HG03045 (cell line): ENCODE measurements at regions not wholly inside any gene's neighbourhood (a gene's known extent, or its start where the extent isn't known, plus 50 kb on each side); places are given as distances from the start of the nearest gene placed in this dataset.
"Not testable (repeated sequence)": the region's sequence is repeated elsewhere in the genome, so short reads cannot be mapped to it uniquely, and the experiment has no call there.

Source experiments
- ATAC-seq: cut with Tn5 transposase; IDR thresholded peaks from one replicate; pipeline ENCODE4 v1.9.1; 2021; ENCODE audit warnings: mild to moderate bottlenecking, moderate library complexity; ENCODE audit not compliant: unreplicated experiment

GRCh38 chr3:110293660-110294059 is 778.0 kb upstream of the NECTIN3 start:
- no peak for ATAC-seq

DNA sequence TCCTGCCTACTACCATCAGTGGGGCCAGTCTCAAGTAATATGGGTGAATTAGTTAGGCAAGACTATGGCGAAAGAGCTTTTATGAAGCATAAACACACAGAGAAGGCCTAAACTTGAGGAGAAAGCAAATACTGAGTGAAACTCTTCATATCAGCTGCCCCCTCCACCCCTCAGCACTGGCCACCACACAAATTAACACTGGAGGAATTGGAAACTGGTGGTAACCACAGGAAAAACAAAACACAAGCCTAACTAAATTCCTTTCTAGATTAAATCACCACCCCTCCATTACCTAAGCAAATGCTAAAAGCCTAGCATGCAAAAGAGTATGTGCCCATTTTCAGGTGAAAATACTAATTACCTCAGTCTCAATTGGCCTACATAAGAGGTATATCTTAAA is 774.7 kb upstream of the NECTIN3 start:
- ATAC-seq: no peak

- no peak for ATAC-seq
Observed at GRCh38 chr3:110301781-110302180, 769.8 kb upstream of the NECTIN3 start.

- ATAC-seq: no peak
Observed at GRCh38 chr3:110307065-110307809, 764.4 kb upstream of the NECTIN3 start.

DNA sequence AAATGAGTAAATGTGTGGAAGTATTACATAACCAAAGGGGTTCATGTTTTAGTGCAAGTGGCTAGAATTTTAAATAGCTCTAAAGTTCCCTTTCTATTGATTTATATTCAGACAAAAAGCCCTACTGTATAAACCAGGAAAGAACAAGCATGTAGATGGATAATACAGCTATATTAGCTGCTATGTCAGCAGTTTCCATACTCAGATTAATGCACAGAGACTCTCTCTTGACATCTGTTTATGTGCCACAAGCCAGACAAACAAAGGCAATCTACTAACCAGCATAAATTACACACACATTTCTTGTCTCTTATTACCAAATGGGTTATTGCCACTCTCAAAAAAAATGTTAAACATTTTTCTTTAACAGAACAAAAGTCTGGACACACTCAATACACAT is 760.1 kb upstream of the NECTIN3 start:
- no peak for ATAC-seq

DNA sequence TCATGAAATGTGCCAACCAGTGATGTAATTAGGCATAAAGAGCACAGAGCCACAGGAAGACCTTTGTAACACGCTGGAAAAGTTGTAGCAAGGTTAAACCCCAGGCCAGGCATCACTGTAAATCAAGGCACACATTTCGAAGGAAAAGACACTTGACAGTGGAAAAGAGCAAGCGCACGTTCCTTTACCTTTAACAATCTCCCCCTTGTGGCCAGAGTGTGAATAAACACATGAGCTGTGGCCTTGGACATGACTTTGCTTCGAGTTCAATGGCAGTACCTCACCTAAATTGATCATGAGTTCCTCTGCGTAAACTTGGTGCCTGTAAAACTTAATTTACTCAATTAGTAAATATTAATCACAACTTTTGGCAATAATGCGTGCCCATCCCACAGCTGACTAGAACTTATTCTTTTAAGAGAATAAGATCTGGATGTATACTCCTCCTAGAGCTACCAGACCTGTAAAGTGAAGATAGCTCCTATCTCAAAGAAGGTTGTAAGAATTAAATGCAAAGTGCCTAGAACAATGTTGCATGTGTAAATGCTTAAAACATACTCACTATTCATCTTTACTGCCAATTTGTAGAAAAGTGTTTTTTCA is 757.0 kb upstream of the NECTIN3 start:
- peak; percentile 95 for ATAC-seq

DNA sequence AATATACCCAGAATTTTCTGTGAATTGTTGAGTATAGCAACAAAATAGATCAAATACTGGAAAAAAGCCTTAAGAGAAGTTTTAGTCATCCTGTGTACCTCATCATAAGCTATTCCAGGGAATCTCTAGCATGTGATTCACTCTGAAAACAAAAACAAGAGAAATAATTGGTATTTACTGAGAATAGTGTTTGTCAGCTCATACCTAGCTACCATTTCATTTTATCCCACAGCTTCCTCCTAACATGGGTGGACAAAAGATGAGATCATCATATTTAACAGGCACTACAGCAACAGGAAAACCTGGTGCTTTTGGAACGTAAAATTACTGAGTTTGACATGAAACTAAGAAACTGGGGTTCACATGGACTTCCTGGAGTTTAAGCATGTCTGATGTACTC is 753.5 kb upstream of the NECTIN3 start:
- no peak for ATAC-seq

- no peak for ATAC-seq
Observed at GRCh38 chr3:110323349-110323748, 748.3 kb upstream of the NECTIN3 start.

DNA sequence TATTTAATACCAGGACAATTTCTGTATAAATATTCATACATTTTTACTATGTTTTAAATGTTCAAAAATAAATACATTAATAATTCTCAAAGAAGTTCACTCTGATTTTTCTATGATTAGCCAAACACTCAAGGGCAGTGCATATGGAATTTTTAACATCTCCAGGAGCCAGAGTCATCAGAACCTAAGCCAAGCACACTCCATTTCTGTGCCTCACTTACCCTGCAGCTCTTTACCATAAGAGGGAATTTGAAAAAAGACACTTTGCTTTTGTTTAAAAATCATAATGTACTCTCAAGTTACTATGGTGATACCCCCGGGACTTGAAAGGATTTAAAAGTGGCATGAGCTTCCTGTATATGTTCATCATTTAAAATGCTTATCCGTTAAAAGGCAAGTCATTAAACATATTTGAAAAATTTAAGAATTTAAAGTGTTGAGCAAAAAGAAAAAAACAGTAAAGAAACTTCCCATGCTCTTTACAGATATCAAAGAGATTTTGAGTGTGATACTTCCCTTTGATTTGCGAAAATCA is 747.4 kb upstream of the NECTIN3 start:
- no peak for ATAC-seq

- ATAC-seq: no peak
Observed at GRCh38 chr3:110327870-110328269, 743.7 kb upstream of the NECTIN3 start.

DNA sequence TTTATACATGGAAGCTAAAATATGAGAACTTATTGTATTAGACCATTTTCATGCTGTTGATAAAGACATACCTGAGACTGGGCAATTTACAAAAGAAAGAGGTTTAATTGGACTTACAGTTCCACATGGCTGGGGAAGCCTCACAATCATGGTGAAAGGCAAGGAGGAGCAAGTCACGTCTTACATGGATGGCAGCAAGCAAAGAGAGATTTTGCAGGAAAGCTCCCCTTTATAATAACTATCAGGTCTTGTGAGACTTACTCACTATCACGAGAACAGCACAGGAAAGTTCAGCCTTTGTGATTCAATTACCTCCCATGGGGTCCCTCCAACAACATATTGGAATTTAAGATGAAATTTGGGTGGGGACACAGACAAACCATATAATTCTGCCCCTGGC is 740.1 kb upstream of the NECTIN3 start:
- ATAC-seq: not testable (repeated sequence)

- no peak for ATAC-seq
Observed at GRCh38 chr3:110332629-110333028, 739.0 kb upstream of the NECTIN3 start.

DNA sequence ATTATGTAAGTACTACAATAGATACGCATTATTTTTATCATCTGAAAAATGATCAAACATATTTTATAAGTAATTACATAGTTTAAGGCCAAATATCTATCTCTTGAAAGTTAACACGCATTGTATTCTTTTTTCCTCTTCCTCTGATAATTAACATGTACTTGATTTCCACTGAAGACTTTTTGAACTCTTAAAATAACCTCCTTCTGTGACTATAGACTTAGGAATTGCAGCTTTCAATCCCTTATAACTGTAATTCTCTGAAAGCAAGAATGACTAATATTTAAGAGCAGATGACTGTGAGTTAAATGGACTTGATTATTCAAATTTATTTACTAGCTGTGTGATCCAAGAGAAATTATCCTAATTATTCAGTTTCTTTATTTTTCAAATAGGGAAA is 730.6 kb upstream of the NECTIN3 start:
- no peak for ATAC-seq

- ATAC-seq: no peak
Observed at GRCh38 chr3:110343376-110343775, 728.2 kb upstream of the NECTIN3 start.

DNA sequence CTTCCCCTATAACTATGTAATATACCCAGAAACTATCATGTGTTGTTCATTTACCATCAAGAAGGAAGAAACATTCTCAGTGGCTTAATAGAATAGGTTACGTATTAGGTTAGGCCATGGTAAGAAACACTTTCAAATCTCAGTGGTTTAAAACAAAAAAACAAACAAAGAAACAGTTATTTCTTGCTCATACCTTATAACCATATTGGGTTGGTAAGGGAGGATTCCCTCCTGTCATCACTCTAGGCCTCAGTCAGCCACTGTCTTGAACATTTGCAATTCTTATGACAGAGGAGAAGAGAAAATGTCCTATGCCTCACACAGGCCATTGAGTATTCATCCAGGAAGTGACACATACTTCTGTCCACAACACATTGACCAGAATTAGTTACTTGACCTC is 727.7 kb upstream of the NECTIN3 start:
- ATAC-seq: peak; percentile 79

DNA sequence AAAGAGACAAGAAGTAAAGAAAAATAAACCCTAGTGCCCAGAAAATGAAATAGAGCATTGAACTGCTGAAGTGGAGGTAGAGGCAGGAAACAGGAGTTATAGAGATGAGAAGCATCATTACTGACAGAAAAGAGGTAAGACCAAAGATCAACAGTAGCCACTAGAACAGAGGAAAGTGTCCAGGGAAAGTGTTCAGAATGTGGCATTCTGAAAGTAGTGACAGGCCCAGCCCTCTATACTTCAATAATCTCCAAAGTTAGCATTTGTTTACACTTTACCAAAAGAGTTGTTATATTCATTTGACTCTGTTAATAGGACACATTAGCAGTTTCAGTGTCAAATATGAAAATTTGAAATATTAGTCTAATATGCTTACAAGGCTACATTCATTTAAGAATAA is 727.1 kb upstream of the NECTIN3 start:
- ATAC-seq: no peak

- no peak for ATAC-seq
Observed at GRCh38 chr3:110344897-110345767, 726.5 kb upstream of the NECTIN3 start.

DNA sequence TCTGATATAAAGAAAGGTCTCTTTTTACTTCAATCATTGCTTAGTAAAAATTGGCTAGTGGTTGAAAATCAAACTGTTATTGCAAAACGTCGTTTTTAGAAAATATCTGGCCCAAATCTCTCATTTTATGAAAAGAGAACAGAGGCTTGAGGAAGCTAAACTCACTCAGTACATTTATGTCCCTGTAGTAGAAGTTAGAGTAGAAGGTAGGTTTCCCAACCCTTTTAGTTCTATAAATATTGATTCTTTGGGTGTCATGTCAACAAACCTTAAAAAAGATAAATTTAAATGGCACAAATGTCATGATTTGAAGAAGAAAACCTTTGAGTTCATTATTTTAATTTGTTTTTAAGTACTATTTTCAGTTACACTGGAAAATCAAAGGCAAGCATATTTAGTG is 722.3 kb upstream of the NECTIN3 start:
- ATAC-seq: no peak

- no peak for ATAC-seq
Observed at GRCh38 chr3:110352841-110353604, 718.6 kb upstream of the NECTIN3 start.

GRCh38 chr3:110362751-110363150 is 708.9 kb upstream of the NECTIN3 start:
- no peak for ATAC-seq

DNA sequence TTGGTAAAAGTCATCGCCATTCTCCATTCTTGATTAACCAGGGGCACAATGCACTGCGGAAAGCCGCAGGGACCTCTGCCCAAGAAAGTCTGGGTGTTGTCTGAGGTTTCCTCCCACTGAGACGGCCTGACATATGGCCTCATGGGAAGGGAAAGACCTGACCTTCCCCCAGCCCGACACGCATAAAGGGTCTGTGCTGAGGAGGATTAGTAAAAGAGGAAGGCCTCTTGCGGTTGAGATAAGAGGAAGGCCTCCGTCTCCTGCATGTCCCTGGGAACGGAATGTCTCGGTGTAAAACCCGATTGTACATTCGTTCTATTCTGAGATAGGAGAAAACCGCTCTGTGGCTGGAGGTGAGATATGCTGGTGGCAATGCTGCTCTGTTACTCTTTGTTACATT is 704.3 kb upstream of the NECTIN3 start:
- ATAC-seq: not testable (repeated sequence)
